HG02642 (cell line): ENCODE measurements at regions not wholly inside any gene's neighbourhood (a gene's known extent, or its start where the extent isn't known, plus 50 kb on each side); places are given as distances from the start of the nearest gene placed in this dataset.

ENCODE experiments used
- ATAC-seq: cut with Tn5 transposase; IDR thresholded peaks from one replicate; pipeline ENCODE4 v1.9.1; 2021; ENCODE audit warnings: mild to moderate bottlenecking; ENCODE audit not compliant: unreplicated experiment, poor library complexity

DNA sequence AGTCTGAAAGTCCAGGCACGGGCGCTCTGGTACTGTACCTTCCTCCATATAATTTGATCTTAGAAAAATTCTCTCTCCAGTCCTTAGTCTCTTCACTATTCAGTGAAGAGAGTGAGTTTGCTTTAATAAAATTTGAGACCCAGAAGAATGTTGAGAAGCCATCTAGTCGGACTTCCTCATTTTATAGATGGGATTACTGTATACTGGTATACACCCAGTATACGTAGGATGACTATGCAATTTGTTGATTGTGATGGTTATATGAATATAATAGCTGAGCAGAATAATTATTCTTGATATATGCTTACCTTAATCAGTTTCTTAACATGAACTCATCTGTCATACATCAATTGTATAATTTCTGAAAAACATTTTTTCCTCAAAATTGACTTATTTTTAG, 328.0 kb upstream of the B3GALT2 start:
- no peak for ATAC-seq

DNA sequence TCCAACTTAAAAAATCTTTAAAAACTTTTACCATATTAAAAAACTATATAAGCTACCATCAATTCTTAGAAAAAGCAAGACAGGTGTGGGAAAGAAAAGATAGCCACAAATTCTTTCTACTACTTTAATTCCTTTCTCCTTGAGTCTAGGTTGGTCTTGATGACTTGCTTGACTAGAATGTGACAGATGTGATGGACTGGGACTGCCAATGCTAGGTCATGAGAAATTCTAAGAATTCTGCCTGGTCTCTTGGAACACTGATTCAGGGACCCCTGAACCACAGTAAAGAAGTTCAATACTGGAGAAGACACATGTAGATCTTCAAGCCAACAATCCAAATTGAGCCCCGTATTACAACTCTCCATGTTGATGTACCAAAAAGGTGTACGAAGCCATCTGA, 326.6 kb upstream of the B3GALT2 start:
- ATAC-seq = no peak

DNA sequence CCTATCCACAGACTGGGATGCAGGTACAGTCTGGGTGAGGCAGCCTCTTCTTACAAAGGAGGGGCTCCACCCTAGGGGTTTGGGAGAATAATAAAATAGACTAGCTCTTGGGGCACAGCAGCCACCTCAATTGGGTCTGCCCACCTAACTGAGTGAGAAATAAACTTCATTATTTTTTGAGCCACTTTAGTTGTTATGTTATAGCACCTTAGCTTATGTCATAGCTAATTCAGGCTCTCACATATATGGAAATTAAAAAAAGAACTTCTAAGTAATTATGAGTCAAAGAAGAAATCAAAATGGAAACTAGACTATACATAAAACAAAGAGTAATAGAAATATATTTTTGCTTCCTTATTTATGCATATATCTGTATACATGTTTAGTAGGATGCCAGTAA, 318.5 kb upstream of the B3GALT2 start:
- no peak for ATAC-seq

DNA sequence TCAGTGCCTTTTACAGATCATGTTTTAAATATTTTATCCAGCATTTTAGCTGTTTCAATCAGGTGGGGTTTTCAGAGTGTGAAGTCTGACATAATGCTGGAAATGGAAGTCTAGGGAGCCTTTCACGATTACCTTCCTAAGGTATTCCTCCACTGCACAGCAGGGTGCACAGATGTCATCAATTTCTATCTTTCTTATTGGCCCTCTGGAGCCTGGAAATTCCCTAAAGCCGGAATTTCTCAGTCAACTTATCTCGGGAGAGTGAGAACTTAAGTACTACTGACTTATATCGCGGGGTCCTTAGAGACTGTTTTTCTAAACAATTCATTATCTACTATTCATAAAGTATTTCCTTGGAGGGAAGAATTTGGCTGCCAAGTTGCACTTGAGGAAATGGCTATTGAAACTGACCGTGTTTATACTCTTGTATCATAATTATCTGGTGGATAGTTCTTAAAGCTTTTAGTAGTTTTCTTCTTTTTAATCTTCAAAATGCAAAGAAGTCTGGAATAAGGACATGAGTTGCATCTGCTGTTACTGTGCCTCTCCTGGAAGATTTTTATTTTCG, 311.8 kb upstream of the B3GALT2 start:
- ATAC-seq = no peak

DNA sequence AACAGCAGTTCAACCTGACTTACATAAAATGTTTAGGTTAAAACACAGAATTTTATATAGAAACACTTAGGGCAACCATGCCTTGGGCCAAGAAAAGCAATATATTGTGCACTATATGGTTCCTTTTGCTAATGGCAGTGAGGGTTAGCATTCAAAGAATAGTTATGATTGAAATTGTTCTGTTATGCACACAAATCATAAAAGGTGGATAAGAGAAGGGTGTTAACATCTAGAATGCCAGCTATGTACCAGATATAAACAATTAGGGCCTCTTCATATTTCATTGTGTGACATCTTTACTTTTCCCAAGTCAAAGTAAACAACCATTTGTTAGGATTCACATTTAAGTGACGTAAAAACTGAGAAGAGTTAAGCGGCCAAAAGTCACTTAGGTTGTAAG, 308.0 kb upstream of the B3GALT2 start:
- no peak for ATAC-seq

DNA sequence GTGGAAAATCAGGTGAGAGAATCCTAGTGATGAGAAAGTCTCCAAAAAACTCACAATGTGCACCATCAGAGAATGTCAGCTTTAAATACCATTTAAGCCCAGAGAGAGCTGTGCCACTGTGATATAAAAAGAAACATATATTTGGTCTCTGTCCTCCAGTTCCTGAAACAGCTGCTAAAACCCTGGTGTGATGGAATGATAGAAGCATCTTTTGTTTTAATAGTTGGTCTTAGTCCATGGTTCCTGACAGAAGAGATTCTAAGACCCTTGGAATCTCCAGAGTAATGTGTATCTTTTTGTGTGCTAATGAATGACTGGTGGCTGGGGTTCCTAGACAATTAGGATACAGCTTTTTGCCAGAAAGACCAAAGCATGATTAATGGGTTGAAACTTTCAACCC, 302.8 kb upstream of the B3GALT2 start:
- ATAC-seq = no peak

DNA sequence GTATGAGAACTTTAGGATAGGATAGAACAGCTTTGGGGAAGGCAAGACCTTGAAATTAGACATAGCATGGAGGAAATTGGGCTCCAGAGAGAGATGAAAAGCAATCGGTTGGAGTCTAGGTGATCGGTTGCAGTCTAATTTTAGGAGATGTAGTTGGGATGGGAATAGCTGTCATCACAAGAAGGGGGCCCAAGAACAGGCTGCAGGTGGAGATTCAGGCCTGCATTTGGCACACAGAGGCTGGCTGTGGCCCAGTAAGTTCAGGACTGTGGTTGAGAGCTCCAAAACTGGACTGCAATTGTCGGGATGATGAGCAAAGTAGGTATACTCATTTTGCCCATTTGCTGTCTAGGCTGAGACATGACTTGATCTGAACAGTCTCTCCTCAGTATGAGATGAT, 301.3 kb upstream of the B3GALT2 start:
- ATAC-seq = no peak

DNA sequence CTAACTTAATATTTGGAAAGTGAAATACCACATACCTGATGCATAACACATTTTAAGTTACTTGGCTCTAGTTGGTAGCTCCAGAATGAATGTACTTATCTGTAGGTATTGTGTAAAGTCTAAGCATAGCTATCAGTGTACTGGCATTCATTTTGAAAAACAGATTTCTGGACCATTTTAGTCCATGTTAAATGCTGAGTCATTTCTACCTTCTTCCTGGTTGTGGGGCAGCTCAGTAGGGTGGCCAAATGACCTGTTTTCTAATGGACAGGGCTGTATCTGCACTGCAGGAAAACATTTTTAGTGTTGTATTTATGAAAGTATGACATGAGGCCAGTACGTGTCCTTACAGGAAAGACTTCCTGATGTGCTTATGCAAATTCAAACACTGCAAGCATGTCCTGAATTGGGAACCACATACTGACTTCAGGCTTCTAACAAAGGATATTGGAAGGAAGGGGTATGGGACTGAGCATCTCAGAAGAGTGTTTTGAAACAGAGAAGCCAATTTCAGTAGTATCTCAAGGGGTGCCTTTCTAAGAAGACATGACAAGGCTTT, 300.3 kb upstream of the B3GALT2 start:
- peak; percentile 43 for ATAC-seq

DNA sequence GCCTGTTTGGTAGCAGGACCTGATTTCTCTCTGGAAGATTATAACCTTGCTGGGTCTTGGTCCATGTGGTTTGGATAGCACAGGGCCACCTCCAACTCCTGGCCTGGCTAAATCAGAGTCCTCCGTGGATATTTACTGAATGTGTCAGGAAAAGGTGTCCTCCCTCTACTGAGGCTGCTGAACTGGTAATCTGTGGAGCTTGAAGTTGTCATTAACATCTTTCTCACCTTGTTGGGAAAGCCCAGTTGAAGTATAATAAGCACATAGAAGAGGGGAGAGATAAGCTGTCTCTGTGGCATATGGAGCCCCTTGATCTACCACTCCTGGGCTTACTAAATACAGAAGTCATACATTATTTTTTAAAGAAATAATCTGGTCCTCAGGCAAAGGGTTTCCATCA, 294.3 kb upstream of the B3GALT2 start:
- ATAC-seq = no peak

DNA sequence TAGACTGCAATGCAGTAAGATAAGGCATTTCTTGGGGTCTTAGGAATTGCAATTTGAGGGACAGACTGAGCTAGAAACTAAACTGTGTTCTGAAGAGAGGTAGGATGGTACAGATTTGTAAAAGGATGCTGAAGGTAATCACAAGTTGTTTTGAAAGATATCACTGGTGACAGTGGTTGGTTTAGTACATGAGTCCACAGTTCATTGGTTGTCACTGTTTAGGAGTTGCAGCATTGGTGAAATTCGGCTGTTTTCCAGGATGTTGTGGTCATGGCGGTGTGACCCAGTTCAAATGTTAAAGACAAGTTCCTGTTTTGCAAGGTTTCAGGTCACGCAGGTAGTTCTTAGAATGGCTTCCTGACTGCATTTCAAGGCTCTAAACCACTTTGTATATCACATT, 292.8 kb upstream of the B3GALT2 start:
- ATAC-seq = peak; percentile 98

DNA sequence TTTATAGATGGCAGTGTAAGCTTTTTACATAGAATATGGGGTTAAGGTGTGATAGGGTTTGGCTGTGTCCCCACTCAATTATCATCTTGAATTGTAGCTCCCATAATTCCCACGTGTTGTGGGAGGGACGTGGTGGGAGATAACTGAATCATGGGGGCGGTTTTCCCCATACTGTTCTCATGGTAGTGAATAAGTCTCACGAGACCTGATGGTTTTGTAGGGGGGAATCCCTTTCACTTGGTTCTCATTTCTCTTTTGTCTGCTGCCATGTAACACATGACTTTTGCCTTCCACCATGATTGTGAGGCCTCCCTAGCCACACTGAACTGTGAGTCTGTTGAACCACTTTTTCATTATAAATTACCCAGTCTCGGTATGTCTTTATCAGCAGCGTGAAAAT, 290.3 kb upstream of the B3GALT2 start:
- no peak for ATAC-seq

DNA sequence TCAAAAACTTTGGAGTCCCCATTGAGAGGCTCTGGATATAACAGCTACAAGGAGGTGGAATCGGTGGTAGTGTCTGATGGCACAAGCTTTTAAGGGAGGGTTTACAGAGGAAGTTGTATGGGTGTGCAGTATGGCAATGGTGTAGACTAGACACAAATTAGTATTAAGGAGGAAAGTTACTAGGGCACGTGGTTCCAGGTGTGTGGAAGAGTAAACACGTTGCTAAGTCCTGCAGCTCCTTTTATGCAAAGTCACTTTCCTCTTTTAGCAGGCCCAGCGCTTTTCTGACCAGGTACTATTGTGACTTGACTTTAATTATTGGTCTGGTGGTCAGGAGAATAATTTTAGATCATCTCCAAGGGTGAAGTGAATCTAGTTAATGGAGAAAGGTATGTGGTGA, 287.5 kb upstream of the B3GALT2 start:
- ATAC-seq = no peak

DNA sequence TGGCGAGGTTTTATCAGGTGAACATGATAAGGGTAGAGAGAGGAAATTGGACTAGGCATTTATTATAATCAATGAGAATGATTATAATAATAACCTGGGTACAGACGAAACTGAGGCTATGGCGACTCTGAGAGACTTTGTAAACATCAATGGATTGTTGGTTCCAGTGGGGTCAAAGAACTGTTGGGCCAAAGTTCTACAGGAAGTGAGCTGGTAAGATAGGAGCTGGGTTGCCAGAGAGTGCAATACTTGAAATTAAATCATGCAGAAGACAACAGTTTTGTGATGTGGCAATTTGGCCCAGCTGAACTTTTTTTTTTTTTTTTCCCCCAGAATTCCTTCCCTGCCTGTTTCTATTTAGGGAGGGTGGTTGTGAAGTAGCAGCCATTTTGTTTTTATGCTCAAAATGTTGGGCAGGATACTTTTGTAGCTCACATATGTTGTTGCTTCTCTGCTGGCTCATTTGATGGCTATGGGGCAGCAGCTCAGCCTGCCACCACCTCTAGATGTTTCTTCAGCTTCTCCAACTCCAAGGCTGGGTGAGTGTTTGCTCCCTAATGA, 286.5 kb upstream of the B3GALT2 start:
- no peak for ATAC-seq

DNA sequence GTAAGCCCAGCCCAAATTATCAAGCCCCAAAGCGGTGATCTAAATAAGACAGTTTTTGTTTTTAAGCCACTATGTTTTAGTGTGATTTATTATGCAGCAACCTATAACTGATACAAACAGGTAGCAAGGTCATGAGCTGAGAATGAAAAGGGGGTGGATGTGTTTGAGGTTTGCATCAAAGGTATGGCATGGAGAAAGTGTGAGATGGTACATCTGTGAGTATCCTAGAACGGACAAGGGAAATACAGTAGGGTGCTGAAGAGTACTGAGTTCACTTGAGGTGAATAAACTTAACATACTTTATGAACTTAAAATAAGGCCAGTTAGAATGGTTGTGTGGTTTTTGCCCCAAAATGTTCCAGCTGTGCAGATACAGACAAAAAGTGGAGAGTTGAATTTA, 286.0 kb upstream of the B3GALT2 start:
- no peak for ATAC-seq

DNA sequence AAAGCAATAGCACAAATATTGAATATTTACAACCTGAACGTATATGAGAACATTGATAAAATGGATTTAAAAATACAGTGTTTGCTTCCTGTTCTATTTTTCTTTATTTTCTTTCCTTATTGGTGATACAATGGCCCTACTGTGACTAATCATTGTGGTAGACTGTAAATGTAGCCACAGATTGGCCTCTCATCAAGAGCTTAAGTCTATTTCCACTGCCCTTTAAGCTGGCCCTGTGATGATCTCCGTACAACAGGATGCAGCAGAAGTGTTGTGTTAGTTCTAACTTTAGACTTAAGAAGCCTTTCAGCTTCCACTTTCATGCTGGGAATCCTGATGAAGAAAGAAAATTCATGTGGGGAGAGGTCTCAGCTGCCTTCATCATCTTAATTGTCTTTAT, 285.6 kb upstream of the B3GALT2 start:
- ATAC-seq = no peak

DNA sequence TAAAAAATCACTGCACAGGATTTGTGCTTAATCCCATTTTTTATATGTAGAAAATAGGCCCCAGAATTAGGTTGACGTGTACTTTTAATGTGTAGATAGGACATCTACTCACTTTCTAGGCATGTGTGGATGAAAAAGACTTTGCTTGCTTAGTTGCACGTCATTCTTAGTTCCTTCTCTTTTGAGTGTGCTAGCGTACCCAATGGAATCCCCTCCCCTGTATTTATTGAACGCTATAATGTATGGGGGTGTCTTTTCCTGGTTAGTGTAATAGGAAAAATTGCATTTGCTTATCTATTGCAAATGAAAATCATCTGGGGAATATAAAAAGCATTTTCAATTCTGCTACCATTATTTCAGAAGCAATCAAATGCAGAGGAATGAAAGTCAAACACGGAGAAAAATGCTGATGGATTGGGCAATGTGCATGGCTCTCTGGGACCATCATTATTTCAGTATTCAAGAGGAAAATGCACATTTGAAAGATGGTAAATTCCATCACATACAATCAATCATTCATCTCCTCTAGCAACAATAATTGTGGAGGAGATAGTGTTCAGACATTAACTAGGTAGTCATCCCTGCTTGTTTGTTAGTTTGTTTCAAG, 277.0 kb upstream of the B3GALT2 start:
- no peak for ATAC-seq

DNA sequence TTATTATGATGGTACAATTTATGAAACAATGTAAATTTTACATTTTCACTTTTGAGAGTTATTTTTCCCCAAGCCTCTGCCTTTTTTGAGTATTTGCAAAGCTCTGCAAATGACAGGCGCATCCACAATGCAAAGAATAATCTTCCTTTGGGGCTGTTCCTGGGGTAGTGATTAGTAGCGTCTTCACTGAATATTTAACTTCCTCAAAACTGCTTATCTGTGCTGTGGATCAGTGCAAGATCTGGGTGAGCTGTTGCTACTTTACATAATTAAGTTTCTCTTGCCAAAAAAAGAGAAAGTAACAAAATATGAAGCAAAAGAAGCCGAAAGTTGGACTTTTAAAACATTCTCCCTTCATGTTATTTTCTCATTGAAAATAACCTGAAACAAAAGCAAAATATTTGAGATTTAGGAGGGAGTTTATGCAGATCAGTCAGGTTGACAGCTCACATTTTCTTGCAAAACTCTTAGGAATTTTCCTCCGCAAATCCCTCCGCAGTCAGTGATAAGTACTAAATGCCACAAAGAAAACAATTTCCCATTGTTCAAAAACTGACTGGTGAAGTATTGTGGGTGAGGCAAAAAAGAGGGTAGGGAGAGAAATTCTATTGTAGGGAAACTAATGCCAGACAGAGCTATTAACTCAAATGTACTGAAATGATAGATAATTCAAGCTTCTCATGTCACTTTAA, 276.4 kb upstream of the B3GALT2 start:
- ATAC-seq = no peak

DNA sequence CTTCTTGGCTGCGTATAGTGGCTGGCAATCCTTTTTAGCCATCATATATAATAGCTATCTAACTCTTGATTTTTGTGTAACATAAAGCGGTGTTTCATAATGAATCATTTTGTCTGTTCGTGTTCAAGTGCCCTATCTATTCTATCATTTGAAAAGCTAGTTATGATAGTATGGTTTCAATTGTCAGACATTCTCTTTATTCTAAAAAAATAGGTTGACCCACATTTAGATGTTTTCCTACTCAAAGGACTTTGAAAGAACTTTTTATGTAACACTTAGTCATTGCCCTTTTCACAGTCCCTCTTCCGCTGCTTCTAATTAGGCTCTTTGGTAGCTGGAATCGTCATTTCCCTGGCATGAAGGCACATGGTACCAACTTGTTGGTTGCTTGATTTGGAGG, 272.2 kb upstream of the B3GALT2 start:
- no peak for ATAC-seq

DNA sequence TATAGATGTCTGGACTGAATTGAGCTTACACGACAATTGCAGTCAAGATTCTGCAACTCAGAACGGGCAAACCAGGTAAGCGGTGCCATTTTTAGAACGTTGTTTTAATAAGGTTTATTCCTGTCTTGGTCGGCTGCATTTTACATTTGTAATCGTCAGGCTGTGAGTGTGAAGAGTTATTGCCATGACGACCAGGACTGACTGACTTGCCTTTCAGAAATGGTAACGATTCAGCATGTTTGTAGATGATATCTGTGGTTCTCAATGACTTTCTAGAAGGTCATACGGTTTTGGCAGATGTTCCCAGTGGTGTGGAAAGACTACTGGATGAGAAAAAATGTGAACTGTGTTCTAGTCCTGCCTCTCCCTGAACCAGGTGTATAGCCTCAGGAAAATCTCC, 271.3 kb upstream of the B3GALT2 start:
- no peak for ATAC-seq

DNA sequence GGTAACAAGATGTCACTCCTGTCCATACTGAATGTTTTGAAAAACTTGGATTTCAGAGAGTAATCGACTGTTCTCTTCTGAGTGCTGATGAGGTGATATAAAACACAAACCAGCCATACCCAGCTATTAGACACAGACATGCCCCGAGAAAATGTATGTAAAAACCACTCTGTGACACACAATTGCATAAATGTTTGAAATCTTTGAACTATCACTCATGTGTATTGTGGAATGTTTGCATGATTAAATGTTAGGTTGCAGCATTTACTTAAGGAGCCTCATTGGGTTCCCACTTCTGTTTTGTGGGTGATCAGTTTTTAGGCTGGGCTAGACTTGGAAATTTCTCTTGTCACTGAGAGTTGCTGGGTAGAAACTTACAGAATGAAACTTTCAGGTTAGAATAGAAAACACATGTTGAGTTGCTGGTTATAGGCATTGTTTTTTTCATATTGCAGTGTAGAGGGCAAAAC, 270.4 kb upstream of the B3GALT2 start:
- no peak for ATAC-seq

DNA sequence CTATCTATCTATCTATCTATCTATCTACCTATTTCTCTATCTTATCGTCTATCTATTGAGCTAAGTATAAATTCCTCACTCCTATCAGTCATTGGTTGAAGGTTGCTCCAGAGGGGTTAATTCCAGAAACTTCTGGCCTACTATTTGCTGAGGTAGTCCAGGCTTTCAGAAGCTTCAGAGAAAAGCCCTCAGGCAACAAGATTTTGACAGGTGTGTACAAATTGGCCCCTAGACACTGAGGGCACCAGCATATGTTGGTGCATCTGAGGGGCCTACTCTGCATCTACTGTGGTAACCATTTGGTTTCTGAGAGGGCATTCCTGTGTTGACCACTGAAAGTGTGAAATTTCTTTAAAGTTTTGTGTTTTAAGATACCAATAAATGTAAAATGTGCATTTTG, 265.2 kb upstream of the B3GALT2 start:
- no peak for ATAC-seq
